Fibroblast of pulmonary artery (primary cell): ENCODE measurements at regions not wholly inside any gene's neighbourhood (a gene's known extent, or its start where the extent isn't known, plus 50 kb on each side); places are given as distances from the start of the nearest gene placed in this dataset.
A peak's percentile ranks its signal among the peaks of the same experiment; 100 is the strongest.

Experiments used
- DNase-seq: peaks from one replicate; pipeline ENCODE4 v3.0.0-alpha.2; 2010; ENCODE audit warnings: low read depth
- H3K4me3 ChIP-seq: replicated peaks from 2 replicates; pipeline ENCODE4 v1.5.1; 2011; ENCODE audit warnings: low read depth, mild to moderate bottlenecking, control low read depth, low read length, moderate library complexity
- CTCF ChIP-seq: IDR thresholded peaks from 2 replicates; pipeline ENCODE4 v1.5.1; 2011; ENCODE audit warnings: mild to moderate bottlenecking, control low read depth, low read length, inconsistent platforms; ENCODE audit errors: missing control alignments

- no peak for DNase-seq
- no peak for TF ChIP-seq CTCF
- H3K4me3 ChIP-seq, result no peak overlapping the region
These were observed 425.9 kb upstream of the GHITM start for GRCh38 chr10:83713423-83713822.

- no peak for TF ChIP-seq CTCF
These were observed 416.2 kb upstream of the GHITM start for GRCh38 chr10:83723080-83723479.

GRCh38 chr10:83724471-83725241 is 414.7 kb upstream of the GHITM start:
- TF ChIP-seq CTCF, result no peak
- DNase-seq, result peak; percentile 8
- no peak overlapping the region for H3K4me3 ChIP-seq

More at GRCh38 chr10:83723080-83723479, 416.2 kb upstream of the GHITM start:
- H3K4me3 ChIP-seq, result no peak overlapping the region
- DNase-seq, result peak; percentile 1

GRCh38 chr10:83725567-83725966 is 413.7 kb upstream of the GHITM start:
- no peak for TF ChIP-seq CTCF
- H3K4me3 ChIP-seq, result no peak overlapping the region
- no peak for DNase-seq

- DNase-seq, result no peak
- no peak for TF ChIP-seq CTCF
- no peak overlapping the region for H3K4me3 ChIP-seq
These were observed 405.0 kb upstream of the GHITM start for GRCh38 chr10:83734278-83734677.

GRCh38 chr10:83736008-83736407 is 403.3 kb upstream of the GHITM start:
- no peak overlapping the region for H3K4me3 ChIP-seq
- TF ChIP-seq CTCF, result no peak
- no peak for DNase-seq

DNA sequence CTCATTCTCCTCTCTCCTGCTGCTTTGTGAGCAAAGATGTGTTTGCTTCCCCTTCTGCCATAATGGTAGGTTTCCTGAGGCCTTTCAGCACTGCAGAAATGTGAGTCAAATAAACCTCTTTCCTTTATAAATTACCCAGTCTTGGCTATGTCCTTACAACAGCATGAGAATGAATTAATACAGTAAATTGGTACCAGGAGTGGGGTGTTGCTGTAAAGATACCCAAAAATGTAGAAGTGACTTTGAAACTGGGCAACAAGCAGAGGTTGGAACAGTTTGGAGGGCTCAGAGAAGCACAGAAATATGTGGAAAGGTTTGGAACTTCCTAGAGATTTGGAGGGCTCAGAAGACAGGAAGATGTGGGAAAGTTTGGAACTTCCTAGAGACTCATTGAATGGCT is 388.7 kb upstream of the GHITM start:
- no peak for DNase-seq
- H3K4me3 ChIP-seq, result no peak overlapping the region

More for the DNA sequence above, 388.7 kb upstream of the GHITM start:
- no peak for TF ChIP-seq CTCF
